H9 (cell line): ENCODE measurements at regions not wholly inside any gene's neighbourhood (a gene's known extent, or its start where the extent isn't known, plus 50 kb on each side); places are given as distances from the start of the nearest gene placed in this dataset.

ENCODE experiments used
- DNase-seq: peaks from one replicate; pipeline ENCODE4 v3.0.0-alpha.2; 2017
- H2AFZ ChIP-seq: one replicate; pipeline ENCODE4 v1.6.1; 2013; ENCODE audit warnings: mild to moderate bottlenecking, low read length, control low read depth, moderate library complexity
- H2AK5ac ChIP-seq: 2 replicates; pipeline ENCODE4 v1.6.1; 2013; ENCODE audit warnings: low read length, control low read depth, mixed read lengths; ENCODE audit not compliant: insufficient read length
- H2BK120ac ChIP-seq: one replicate; pipeline ENCODE4 v1.6.1; 2013; ENCODE audit warnings: low read depth, mild to moderate bottlenecking, low read length, control low read depth, inconsistent platforms; ENCODE audit not compliant: poor library complexity, severe bottlenecking
- H2BK12ac ChIP-seq: 2 replicates; pipeline ENCODE4 v1.6.1; 2013; ENCODE audit warnings: low read length, control low read depth, mixed read lengths, low read depth; ENCODE audit not compliant: insufficient read length
- H2BK15ac ChIP-seq: 2 replicates; pipeline ENCODE4 v1.6.1; 2013; ENCODE audit warnings: low read depth, low read length, control low read depth
- H2BK20ac ChIP-seq: one replicate; pipeline ENCODE4 v1.6.1; 2013; ENCODE audit warnings: low read depth, mild to moderate bottlenecking, low read length, control low read depth, inconsistent platforms; ENCODE audit not compliant: poor library complexity, severe bottlenecking
- H2BK5ac ChIP-seq: 2 replicates; pipeline ENCODE4 v1.6.1; 2013; ENCODE audit warnings: low read length, control low read depth, mixed read lengths; ENCODE audit not compliant: insufficient read length
- H3K14ac ChIP-seq: 2 replicates; pipeline ENCODE4 v1.6.1; 2013; ENCODE audit warnings: low read length, control low read depth; ENCODE audit not compliant: insufficient read depth
- H3K18ac ChIP-seq: 2 replicates; pipeline ENCODE4 v1.6.1; 2013; ENCODE audit warnings: low read depth, mild to moderate bottlenecking, mixed read lengths, low read length, control low read depth; ENCODE audit not compliant: insufficient read length
- H3K23ac ChIP-seq: 2 replicates; pipeline ENCODE4 v1.6.1; 2013; ENCODE audit warnings: low read length, control low read depth, mixed read lengths, low read depth; ENCODE audit not compliant: insufficient read length
- H3K23me2 ChIP-seq: 2 replicates; pipeline ENCODE4 v1.6.1; 2013; ENCODE audit warnings: low read depth, mild to moderate bottlenecking, mixed read lengths, low read length, control low read depth; ENCODE audit not compliant: insufficient read length, poor library complexity, severe bottlenecking
- H3K27ac ChIP-seq: 2 replicates; pipeline ENCODE4 v1.5.1; 2013; ENCODE audit warnings: low read length, control low read depth, mixed read lengths, low read depth; ENCODE audit not compliant: insufficient read length
- H3K27me3 ChIP-seq: 2 replicates; pipeline ENCODE4 v1.6.1; 2013; ENCODE audit warnings: low read length, control low read depth, inconsistent platforms; ENCODE audit not compliant: insufficient read depth
- H3K4ac ChIP-seq: 2 replicates; pipeline ENCODE4 v1.6.1; 2013; ENCODE audit warnings: low read depth, mild to moderate bottlenecking, control low read depth, inconsistent platforms, low read length, moderate library complexity
- H3K4me1 ChIP-seq: 2 replicates; pipeline ENCODE4 v1.6.1; 2013; ENCODE audit warnings: low read length, control low read depth, inconsistent platforms; ENCODE audit not compliant: insufficient read depth
- H3K4me2 ChIP-seq: 2 replicates; pipeline ENCODE4 v1.6.1; 2013; ENCODE audit warnings: low read length, control low read depth, mixed read lengths; ENCODE audit not compliant: insufficient read length, insufficient read depth
- H3K56ac ChIP-seq: 2 replicates; pipeline ENCODE4 v1.6.1; 2013; ENCODE audit warnings: low read depth, mild to moderate bottlenecking, mixed read lengths, low read length, control low read depth; ENCODE audit not compliant: insufficient read length
- H3K79me1 ChIP-seq: 2 replicates; pipeline ENCODE4 v1.6.1; 2013; ENCODE audit warnings: low read depth, mild to moderate bottlenecking, moderate library complexity, low read length, control low read depth, inconsistent platforms; ENCODE audit not compliant: insufficient read depth, poor library complexity, severe bottlenecking
- H3K79me2 ChIP-seq: 2 replicates; pipeline ENCODE4 v1.6.1; 2013; ENCODE audit warnings: low read length, control low read depth, inconsistent platforms; ENCODE audit not compliant: insufficient read depth
- H3K9ac ChIP-seq: 2 replicates; pipeline ENCODE4 v1.6.1; 2013; ENCODE audit warnings: low read length, control low read depth, mixed read lengths; ENCODE audit not compliant: insufficient read length; ENCODE audit errors: extremely low read depth
- H3K9me3 ChIP-seq: one replicate; pipeline ENCODE4 v1.6.1; 2013; ENCODE audit warnings: low read depth, low read length, inconsistent platforms; ENCODE audit not compliant: control insufficient read depth
- H3T11ph ChIP-seq: one replicate; pipeline ENCODE4 v1.6.1; 2013; ENCODE audit warnings: mild to moderate bottlenecking, low read length, control low read depth, inconsistent platforms
- H4K20me1 ChIP-seq: one replicate; pipeline ENCODE4 v1.6.1; 2013; ENCODE audit not compliant: control insufficient read depth, insufficient read length, insufficient read depth
- H4K5ac ChIP-seq: 2 replicates; pipeline ENCODE4 v1.6.1; 2013; ENCODE audit warnings: low read depth, mild to moderate bottlenecking, mixed read lengths, low read length, control low read depth; ENCODE audit not compliant: insufficient read length
- H4K8ac ChIP-seq: replicated peaks from 2 replicates; pipeline ENCODE4 v1.6.1; 2013; ENCODE audit warnings: low read length, control low read depth, mixed read lengths, low read depth; ENCODE audit not compliant: insufficient read length
- H4K91ac ChIP-seq: 2 replicates; pipeline ENCODE4 v1.6.1; 2013; ENCODE audit warnings: low read depth, mild to moderate bottlenecking, moderate library complexity, mixed read lengths, low read length, control low read depth; ENCODE audit not compliant: insufficient read length
- H3K27ac Mint-ChIP-seq, 3 experiments: 2 replicates in 2 of 3; 3 replicates in 1 of 3; pipeline ENCODE4 v1.8.0; 2020 to 2021; ENCODE audit warnings: mixed read lengths in 3 of 3, mild to moderate bottlenecking in 1 of 3, moderate library complexity in 1 of 3
- H3K27me3 Mint-ChIP-seq: 2 replicates; pipeline ENCODE4 v1.8.0; 2021; ENCODE audit warnings: low read depth, mild to moderate bottlenecking, moderate library complexity, mixed read lengths
- H3K36me3 Mint-ChIP-seq, 3 experiments: 2 replicates in 2 of 3; 3 replicates in 1 of 3; pipeline ENCODE4 v1.8.0; 2020 to 2021; ENCODE audit warnings: low read depth in 3 of 3, mixed read lengths in 3 of 3; ENCODE audit not compliant: insufficient read depth in 1 of 3
- H3K4me1 Mint-ChIP-seq, 2 experiments: 2 replicates each; pipeline ENCODE4 v1.8.0; 2020; ENCODE audit warnings: mixed read lengths in 2 of 2
- H3K4me3 Mint-ChIP-seq, 2 experiments: 2 replicates in 1 of 2; 3 replicates in 1 of 2; pipeline ENCODE4 v1.8.0; 2020 to 2021; ENCODE audit warnings: mild to moderate bottlenecking in 2 of 2, mixed read lengths in 2 of 2, moderate library complexity in 1 of 2
- H3K9me3 Mint-ChIP-seq, 2 experiments: 2 replicates in 1 of 2; 3 replicates in 1 of 2; pipeline ENCODE4 v1.8.0; 2020; ENCODE audit warnings: mild to moderate bottlenecking in 2 of 2, mixed read lengths in 2 of 2, moderate library complexity in 1 of 2
- CTCF ChIP-seq: fragments of 200-600 bp; sonication (generic); conservative IDR thresholded peaks from 3 replicates; pipeline ENCODE4 v1.8.0; 2021; ENCODE audit warnings: antibody characterized with exemption, mild to moderate bottlenecking
- WGBS: extraction: QIAGEN DNeasy Blood & Tissue Kit; methylation state at CpG from one replicate; pipeline ENCODE4 v1.1.7; 2013; ENCODE audit warnings: missing lambda C conversion rate, low lambda C conversion rate, mixed read lengths; ENCODE audit not compliant: insufficient read length; ENCODE audit errors: extremely low coverage; 5-methylcytosine and 5-hydroxymethylcytosine counted together

GRCh38 chr5:145230781-145231180 lies 604.4 kb downstream of the PRELID2 start:
- Mint-ChIP-seq H3K9me3 (no peaks in the 10 kb centered on the region), H3K4me3 (no peak overlapping the region), H3K27me3 (no peaks in the 10 kb centered on the region), H3K4me1 (peaks cover 8 to 9% of the 10 kb centered on the region in 2 experiments), H3K27ac (no peak overlapping the region), H3K36me3 (no peaks in the 10 kb centered on the region)
- H4K91ac ChIP-seq, result no peak overlapping the region
- H3K18ac ChIP-seq, result no peak overlapping the region
- H3K4me2 ChIP-seq, result no peak overlapping the region
- no peak overlapping the region for H3K56ac ChIP-seq
- H4K20me1 ChIP-seq, result no peaks in the 10 kb centered on the region
- TF ChIP-seq CTCF, result no peak
- no peak overlapping the region for H4K5ac ChIP-seq
- H3K79me2 ChIP-seq, result no peaks in the 10 kb centered on the region
- no peak overlapping the region for H2AFZ ChIP-seq
- H2BK5ac ChIP-seq, result no peak overlapping the region
- no peak overlapping the region for H2BK120ac ChIP-seq
- H3T11ph ChIP-seq, result no peak overlapping the region
- no peak for DNase-seq
- no peaks in the 10 kb centered on the region for H3K23me2 ChIP-seq
- H3K4me1 ChIP-seq, result peaks cover 3% of the 10 kb centered on the region; the same call in 1 of the 2 replicates
- H3K14ac ChIP-seq, result no peak overlapping the region
- no CpG with 5 or more reads among the region's 2 CpGs for WGBS
- no peak overlapping the region for H2AK5ac ChIP-seq
- H2BK20ac ChIP-seq, result no peak overlapping the region
- no peak overlapping the region for H4K8ac ChIP-seq
- no peak overlapping the region for H3K9ac ChIP-seq
- H2BK15ac ChIP-seq, result no peak overlapping the region
- no peaks in the 10 kb centered on the region for H3K79me1 ChIP-seq
- no peak overlapping the region for H3K4ac ChIP-seq
- H3K23ac ChIP-seq, result no peak overlapping the region
- no peaks in the 10 kb centered on the region for H3K9me3 ChIP-seq
- no peak overlapping the region for H3K27ac ChIP-seq
- H2BK12ac ChIP-seq, result no peak overlapping the region
- no peaks in the 10 kb centered on the region for H3K27me3 ChIP-seq
